ENCODE measurements at regions not wholly inside any gene's neighbourhood (a gene's known extent, or its start where the extent isn't known, plus 50 kb on each side); places are given as distances from the start of the nearest gene placed in this dataset.

DNA sequence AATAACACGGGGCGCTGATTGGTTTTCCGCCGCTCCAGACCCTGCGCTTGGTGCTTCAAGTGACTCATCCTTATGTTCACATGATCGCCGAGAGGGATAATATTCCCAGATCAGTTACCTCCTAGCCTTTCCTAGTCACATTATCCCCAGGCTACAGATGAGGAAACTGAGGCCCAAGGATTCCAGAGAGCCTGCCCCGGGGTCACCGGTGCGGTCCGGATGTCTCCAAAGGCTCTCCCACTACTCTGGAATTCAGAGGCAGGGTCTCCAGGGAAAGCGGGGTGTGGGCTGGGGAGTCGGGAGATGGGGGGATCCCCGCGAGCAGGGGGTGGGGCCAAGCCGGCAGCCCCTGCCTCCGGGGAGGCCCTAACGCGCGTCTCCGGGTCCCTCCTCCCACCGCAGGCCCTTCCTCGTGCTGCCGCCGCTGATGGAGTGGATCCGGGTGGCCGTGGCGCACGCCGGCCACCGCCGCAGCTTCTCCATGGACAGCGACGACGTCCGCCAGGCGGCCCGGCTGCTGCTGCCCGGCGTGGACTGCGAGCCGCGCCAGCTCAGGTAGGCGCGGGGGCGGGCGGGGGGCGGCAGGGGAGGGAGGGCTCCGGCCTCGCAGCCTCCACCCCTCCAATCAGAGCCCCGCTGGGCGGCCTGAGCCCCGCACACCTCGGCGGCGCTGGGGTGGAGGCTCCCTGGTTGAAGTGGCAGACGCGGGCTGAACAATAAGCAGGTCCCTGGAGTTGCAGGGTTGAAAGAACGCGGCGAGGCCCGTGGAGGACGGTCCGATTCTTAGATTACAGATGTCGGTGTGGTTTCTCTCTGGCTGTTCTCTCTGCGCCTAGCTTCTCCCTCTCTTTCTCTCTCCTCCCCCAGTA lies 104.6 kb upstream of the PWP1 start:
- TF ChIP-seq REST (IDR thresholded peaks at IDR 0.05; ENCODE audit: low read depth): no peak
- TF ChIP-seq EP300 (IDR thresholded peaks at IDR 0.05; ENCODE audit: borderline replicate concordance): no peak
- TF ChIP-seq FOXM1 (IDR thresholded peaks at IDR 0.05; ENCODE audit: borderline replicate concordance, low read depth): no peak
- TF ChIP-seq TEAD4 (IDR thresholded peaks at IDR 0.05): no peak
- no peak for TF ChIP-seq RAD21 (IDR thresholded peaks at IDR 0.05; ENCODE audit: low read depth)
- TF ChIP-seq EGR1 (IDR thresholded peaks at IDR 0.05): no peak
- no peak for TF ChIP-seq CEBPB (IDR thresholded peaks at IDR 0.05)
- no peak for TF ChIP-seq YY1 (IDR thresholded peaks at IDR 0.05; ENCODE audit: low read depth)
- no peak for TF ChIP-seq ZBTB7A (IDR thresholded peaks at IDR 0.05; ENCODE audit: low read depth)
- TF ChIP-seq, protein P1, sequence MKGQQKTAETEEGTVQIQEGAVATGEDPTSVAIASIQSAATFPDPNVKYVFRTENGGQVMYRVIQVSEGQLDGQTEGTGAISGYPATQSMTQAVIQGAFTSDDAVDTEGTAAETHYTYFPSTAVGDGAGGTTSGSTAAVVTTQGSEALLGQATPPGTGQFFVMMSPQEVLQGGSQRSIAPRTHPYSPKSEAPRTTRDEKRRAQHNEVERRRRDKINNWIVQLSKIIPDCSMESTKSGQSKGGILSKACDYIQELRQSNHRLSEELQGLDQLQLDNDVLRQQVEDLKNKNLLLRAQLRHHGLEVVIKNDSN (IDR thresholded peaks at IDR 0.05): no peak
- TF ChIP-seq CREB1 (IDR thresholded peaks at IDR 0.05; ENCODE audit: low read depth): no peak
- TF ChIP-seq TCF12 (IDR thresholded peaks at IDR 0.05; ENCODE audit: low read depth): no peak
- TF ChIP-seq NFIC (IDR thresholded peaks at IDR 0.05): no peak

All from Ishikawa (cell line).